Activated B cell treated with CpG ODN at 0.5 μM for 24 hours (primary cell): ENCODE measurements at regions not wholly inside any gene's neighbourhood (a gene's known extent, or its start where the extent isn't known, plus 50 kb on each side); places are given as distances from the start of the nearest gene placed in this dataset.

ENCODE experiments used
- ATAC-seq: fragments of 200-7000 bp; cut with Tn5 transposase; one replicate; pipeline ENCODE4 v1.10.0; 2021; ENCODE audit warnings: low read depth, mild to moderate bottlenecking, moderate library complexity
- CTCF ChIA-PET: fragments of 350-600 bp; sonication (Branson Sonifier 250); formaldehyde crosslinking; loops from one replicate; lab custom pipeline; 2021; ENCODE audit warnings: antibody characterized with exemption; lab: Charles Lee
- POLR2A ChIA-PET: fragments of 350-600 bp; sonication (Branson Sonifier 250); formaldehyde crosslinking; loops from one replicate; lab custom pipeline; 2021; ENCODE audit warnings: antibody characterized with exemption; lab: Charles Lee
- DNase-seq: peaks from one replicate; pipeline ENCODE4 v3.0.0; 2022
- H3K27ac Mint-ChIP-seq: one replicate; pipeline ENCODE4 v1.8.0; 2020; ENCODE audit warnings: mixed read lengths
- H3K27me3 Mint-ChIP-seq: one replicate; pipeline ENCODE4 v1.8.0; 2021; ENCODE audit warnings: mixed read lengths
- H3K36me3 Mint-ChIP-seq: one replicate; pipeline ENCODE4 v1.8.0; 2021; ENCODE audit warnings: low read depth, mixed read lengths
- H3K4me1 Mint-ChIP-seq: one replicate; pipeline ENCODE4 v1.8.0; 2021; ENCODE audit warnings: mixed read lengths
- H3K4me3 Mint-ChIP-seq: one replicate; pipeline ENCODE4 v1.8.0; 2020; ENCODE audit warnings: mild to moderate bottlenecking, mixed read lengths
- H3K9me3 Mint-ChIP-seq: one replicate; pipeline ENCODE4 v1.8.0; 2020; ENCODE audit warnings: mixed read lengths
- CTCF ChIP-seq: fragments of 200-600 bp; IDR thresholded peaks from one replicate; pipeline ENCODE4 v1.8.0; 2022; ENCODE audit warnings: antibody characterized with exemption, mild to moderate bottlenecking
- intact Hi-C: fragments of 100-400 bp; cut with micrococcal nuclease; formaldehyde crosslinking; loops from one replicate; pipeline ENCODE4 v1.15.1; 2024

- H3K27me3 Mint-ChIP-seq = peaks cover 14% of the 10 kb centered on the region
- intact Hi-C loops = no loop called here
- no peaks in the 10 kb centered on the region for H3K36me3 Mint-ChIP-seq
- no peak for TF ChIP-seq CTCF
- POLR2A ChIA-PET = interaction anchor here (0.6 kb wide), 1 partner anchor 16 kb away, joined by 3 read pairs; no protein-coding TSS in a partner anchor
- no peak overlapping the region for H3K27ac Mint-ChIP-seq
- no peaks in the 10 kb centered on the region for H3K9me3 Mint-ChIP-seq
- no peaks in the 10 kb centered on the region for H3K4me1 Mint-ChIP-seq
- ATAC-seq (no peak), DNase-seq (no peak)
- no peak overlapping the region for H3K4me3 Mint-ChIP-seq
- CTCF ChIA-PET = no interaction called here
Observed at GRCh38 chr20:62589150-62589498, 53.2 kb upstream of the SLCO4A1 start.

- H3K27me3 Mint-ChIP-seq = peaks cover 15% of the 10 kb centered on the region
- intact Hi-C loops = no loop called here
- ChIA-PET POLR2A (no interaction called here), CTCF (no interaction called here)
- ATAC-seq = no peak
- no peak overlapping the region for H3K4me3 Mint-ChIP-seq
- TF ChIP-seq CTCF = no peak
- H3K36me3 Mint-ChIP-seq = no peaks in the 10 kb centered on the region
- H3K9me3 Mint-ChIP-seq = no peaks in the 10 kb centered on the region
- no peak overlapping the region for H3K27ac Mint-ChIP-seq
- no peaks in the 10 kb centered on the region for H3K4me1 Mint-ChIP-seq
- DNase-seq = no peak
Observed at GRCh38 chr20:62589720-62590119, 52.6 kb upstream of the SLCO4A1 start.

GRCh38 chr20:62590309-62591121, 51.8 kb upstream of the SLCO4A1 start:
- ChIA-PET CTCF (no interaction called here), POLR2A (no interaction called here)
- H3K27ac Mint-ChIP-seq = no peak overlapping the region
- H3K27me3 Mint-ChIP-seq = peaks cover 18% of the 10 kb centered on the region
- peaks cover 2% of the 10 kb centered on the region for H3K4me1 Mint-ChIP-seq
- no peak overlapping the region for H3K4me3 Mint-ChIP-seq
- ATAC-seq (no peak), DNase-seq (no peak)
- no peaks in the 10 kb centered on the region for H3K36me3 Mint-ChIP-seq
- H3K9me3 Mint-ChIP-seq = no peaks in the 10 kb centered on the region
- TF ChIP-seq CTCF = no peak
- intact Hi-C loops = no loop called here

GRCh38 chr20:62591122-62591468, 51.2 kb upstream of the SLCO4A1 start:
- no peak overlapping the region for H3K4me3 Mint-ChIP-seq
- intact Hi-C loops = no loop called here
- H3K27ac Mint-ChIP-seq = no peak overlapping the region
- H3K9me3 Mint-ChIP-seq = no peaks in the 10 kb centered on the region
- H3K36me3 Mint-ChIP-seq = no peaks in the 10 kb centered on the region
- peaks cover 3% of the 10 kb centered on the region for H3K4me1 Mint-ChIP-seq
- H3K27me3 Mint-ChIP-seq = peaks cover 21% of the 10 kb centered on the region
- CTCF ChIA-PET = no interaction called here
- no peak for DNase-seq
- no peak for ATAC-seq
- POLR2A ChIA-PET = no interaction called here
- TF ChIP-seq CTCF = no peak

- Mint-ChIP-seq H3K27ac (no peak overlapping the region), H3K4me3 (no peak overlapping the region), H3K36me3 (no peaks in the 10 kb centered on the region), H3K4me1 (peaks cover 3% of the 10 kb centered on the region), H3K9me3 (no peaks in the 10 kb centered on the region), H3K27me3 (peaks cover 21% of the 10 kb centered on the region)
- no peak for TF ChIP-seq CTCF
- ChIA-PET CTCF (no interaction called here), POLR2A (no interaction called here)
- ATAC-seq (no peak), DNase-seq (no peak)
- intact Hi-C loops = no loop called here
Observed at GRCh38 chr20:62591591-62591990, 50.7 kb upstream of the SLCO4A1 start.
